Thyroid gland (tissue), 4 donors: ENCODE measurements at regions not wholly inside any gene's neighbourhood (a gene's known extent, or its start where the extent isn't known, plus 50 kb on each side); places are given as distances from the start of the nearest gene placed in this dataset.

ENCODE experiments used
- DNase-seq, 2 donors: peaks; one replicate each; pipeline ENCODE4 v3.0.0-alpha.2; 2019
- H3K27ac ChIP-seq, 3 donors: fragments of 200-600 bp; sonication (generic); 1 replicate in 2 of 3; 2 replicates in 1 of 3; pipeline ENCODE4 v1.5.1; 2016 to 2019; ENCODE audit warnings: mild to moderate bottlenecking in 1 of 3, moderate library complexity in 1 of 3
- H3K27me3 ChIP-seq: fragments of 200-600 bp; sonication (generic); one replicate; pipeline ENCODE4 v1.5.1; 2019
- H3K36me3 ChIP-seq, 2 donors: fragments of 200-600 bp; sonication (generic); one replicate each; pipeline ENCODE4 v1.5.1; 2016 to 2019
- H3K4me1 ChIP-seq, 2 donors: fragments of 200-600 bp; sonication (generic); one replicate each; pipeline ENCODE4 v1.5.1; 2017 to 2019
- H3K4me3 ChIP-seq, 3 donors: fragments of 200-600 bp; sonication (generic); replicated peaks in 1 of 3; 1 replicate in 2 of 3; 2 replicates in 1 of 3; pipeline ENCODE4 v1.5.1; 2016; ENCODE audit warnings: mild to moderate bottlenecking in 1 of 3
- H3K9me3 ChIP-seq: fragments of 200-600 bp; sonication (generic); one replicate; pipeline ENCODE4 v1.5.1; 2017
- POLR2A ChIP-seq, 2 donors: fragments of 450-650 bp; IDR thresholded peaks; one replicate each; pipeline ENCODE4 v1.6.1; 2017; ENCODE audit warnings: antibody characterized with exemption in 2 of 2, mild to moderate bottlenecking in 2 of 2, moderate library complexity in 1 of 2
- WGBS, 2 donors: methylation state at CpG; one replicate each; pipeline ENCODE4 v1.1.5; 2017; 5-methylcytosine and 5-hydroxymethylcytosine counted together
- intact Hi-C: fragments of 100-400 bp; cut with DNase I; formaldehyde crosslinking; loops from one replicate; pipeline ENCODE4 v1.15.1; 2023
- TF ChIP-seq, protein P1 (sequence below), 6 experiments: fragments of 200-600 bp in 3 of 6; fragments of 450-650 bp in 3 of 6; sonication (generic) in 3 of 6; IDR thresholded peaks; one replicate each; pipeline ENCODE4 v1.5.1; 2016 to 2019; ENCODE audit warnings: antibody characterized with exemption in 6 of 6, mild to moderate bottlenecking in 2 of 6, inconsistent platforms in 1 of 6, moderate library complexity in 1 of 6

DNA sequence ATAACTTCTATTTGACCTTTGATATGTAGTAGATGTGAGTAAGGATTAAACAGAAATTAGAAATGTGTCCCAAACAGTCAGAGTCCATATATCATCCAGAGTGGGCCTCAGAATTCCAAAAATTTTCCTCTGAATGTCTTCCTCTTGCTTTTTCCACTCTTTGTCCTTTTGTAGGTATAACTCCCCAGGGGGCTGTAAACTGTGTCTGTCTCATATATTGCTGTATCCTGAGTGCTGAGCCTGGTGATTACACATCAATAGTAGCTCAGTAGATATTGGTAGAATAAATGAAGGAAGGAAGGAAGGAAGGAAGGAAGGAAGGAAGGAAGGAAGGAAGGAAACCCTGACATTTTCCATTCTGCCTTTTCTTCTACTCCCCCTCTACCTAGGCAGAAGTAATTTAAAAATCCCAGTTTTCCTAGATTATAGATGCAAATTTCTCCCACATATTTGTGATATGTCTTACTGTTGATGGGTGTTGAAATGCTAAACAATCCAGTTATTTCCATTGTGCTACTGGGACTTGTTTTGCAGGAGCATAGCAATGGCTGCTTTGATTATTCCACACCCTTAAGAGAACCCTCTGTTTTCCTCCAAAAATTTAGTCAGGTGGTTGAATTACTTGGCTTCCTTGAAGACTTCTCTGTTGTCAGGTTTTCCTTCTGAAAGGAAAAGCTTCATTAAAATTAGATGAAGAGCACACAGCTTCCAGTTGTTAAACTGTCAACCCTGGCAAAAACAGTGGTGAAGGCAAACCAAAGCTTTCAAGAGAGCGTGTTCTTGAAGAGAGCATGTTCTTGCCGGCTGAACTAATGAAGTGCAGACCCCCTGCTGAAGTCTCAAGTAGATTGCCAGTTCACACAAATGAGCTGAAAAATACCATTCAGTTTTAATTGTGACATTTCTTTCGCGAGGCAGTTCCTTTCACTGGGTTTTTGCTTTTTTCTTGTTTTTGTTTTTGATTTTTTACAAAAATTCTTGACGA, 147.8 kb downstream of the KCNE4 start:
- no peak for DNase-seq
- Histone ChIP-seq H3K27ac (no peak overlapping the region), H3K4me1 (no peaks in the 10 kb centered on the region), H3K36me3 (no peaks in the 10 kb centered on the region), H3K9me3 (no peaks in the 10 kb centered on the region), H3K4me3 (no peak overlapping the region), H3K27me3 (no peaks in the 10 kb centered on the region)
- 48 to 66% methylated on average over 5 of the region's 5 CpGs for WGBS, 2 donors
- no peak for TF ChIP-seq POLR2A (IDR thresholded peaks at IDR 0.05)
- TF ChIP-seq, protein P1, sequence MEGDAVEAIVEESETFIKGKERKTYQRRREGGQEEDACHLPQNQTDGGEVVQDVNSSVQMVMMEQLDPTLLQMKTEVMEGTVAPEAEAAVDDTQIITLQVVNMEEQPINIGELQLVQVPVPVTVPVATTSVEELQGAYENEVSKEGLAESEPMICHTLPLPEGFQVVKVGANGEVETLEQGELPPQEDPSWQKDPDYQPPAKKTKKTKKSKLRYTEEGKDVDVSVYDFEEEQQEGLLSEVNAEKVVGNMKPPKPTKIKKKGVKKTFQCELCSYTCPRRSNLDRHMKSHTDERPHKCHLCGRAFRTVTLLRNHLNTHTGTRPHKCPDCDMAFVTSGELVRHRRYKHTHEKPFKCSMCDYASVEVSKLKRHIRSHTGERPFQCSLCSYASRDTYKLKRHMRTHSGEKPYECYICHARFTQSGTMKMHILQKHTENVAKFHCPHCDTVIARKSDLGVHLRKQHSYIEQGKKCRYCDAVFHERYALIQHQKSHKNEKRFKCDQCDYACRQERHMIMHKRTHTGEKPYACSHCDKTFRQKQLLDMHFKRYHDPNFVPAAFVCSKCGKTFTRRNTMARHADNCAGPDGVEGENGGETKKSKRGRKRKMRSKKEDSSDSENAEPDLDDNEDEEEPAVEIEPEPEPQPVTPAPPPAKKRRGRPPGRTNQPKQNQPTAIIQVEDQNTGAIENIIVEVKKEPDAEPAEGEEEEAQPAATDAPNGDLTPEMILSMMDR (IDR thresholded peaks at IDR 0.05) = no peak
- intact Hi-C loops = no loop called here

DNA sequence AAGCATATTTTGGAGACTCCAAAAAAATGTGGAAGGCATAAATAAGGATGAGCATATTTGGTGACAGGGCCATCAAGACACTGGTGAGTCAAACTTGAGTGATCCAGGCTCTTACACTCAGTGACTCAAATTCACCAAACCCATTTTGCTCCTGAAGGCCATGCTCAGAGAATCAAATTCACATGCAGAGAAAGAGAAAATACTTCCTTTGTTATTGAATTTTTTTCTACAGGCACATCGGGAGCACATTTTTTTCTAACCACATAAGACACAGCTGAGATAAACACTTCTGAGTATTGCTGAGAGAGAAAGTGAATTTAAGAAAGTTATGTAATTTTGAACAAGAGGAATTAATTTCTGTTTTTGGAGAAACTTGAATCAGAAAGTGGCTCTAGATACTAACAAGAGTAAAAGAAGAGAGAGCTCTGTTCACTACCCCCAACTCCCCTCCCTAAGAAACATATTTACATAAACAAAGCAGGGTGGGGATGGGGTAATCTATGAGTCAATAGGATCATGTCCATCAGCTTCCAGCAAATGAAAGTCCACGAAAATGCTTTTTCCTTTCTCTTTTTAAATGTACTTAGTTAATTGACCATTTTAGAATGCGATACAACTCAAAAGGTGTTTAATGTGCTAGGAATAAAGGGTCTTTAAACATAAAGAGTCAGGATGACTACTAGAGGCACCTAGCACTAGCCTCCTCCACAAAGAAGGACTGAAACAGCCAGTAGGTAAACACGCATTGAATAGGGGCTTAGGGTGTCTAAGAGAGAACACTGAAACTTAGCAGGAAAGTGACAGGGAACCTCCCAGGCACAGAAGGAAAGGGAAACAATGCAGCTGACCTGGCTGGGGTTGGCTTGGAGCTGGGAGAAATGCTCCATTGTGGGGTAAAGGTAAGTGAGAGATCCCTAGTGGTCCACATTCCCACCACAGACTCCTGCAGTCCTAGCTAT, 152.3 kb downstream of the KCNE4 start:
- TF ChIP-seq, protein P1 (IDR thresholded peaks at IDR 0.05) = no peak
- TF ChIP-seq POLR2A (IDR thresholded peaks at IDR 0.05) = no peak
- no peak overlapping the region for H3K27ac ChIP-seq
- no peaks in the 10 kb centered on the region for H3K9me3 ChIP-seq
- H3K4me1 ChIP-seq = no peaks in the 10 kb centered on the region
- 83 to 87% methylated on average over 4 of the region's 4 CpGs for WGBS, 2 donors
- H3K36me3 ChIP-seq = no peaks in the 10 kb centered on the region
- no peak for DNase-seq
- intact Hi-C loops = no loop called here
- no peak overlapping the region for H3K4me3 ChIP-seq
- no peaks in the 10 kb centered on the region for H3K27me3 ChIP-seq

DNA sequence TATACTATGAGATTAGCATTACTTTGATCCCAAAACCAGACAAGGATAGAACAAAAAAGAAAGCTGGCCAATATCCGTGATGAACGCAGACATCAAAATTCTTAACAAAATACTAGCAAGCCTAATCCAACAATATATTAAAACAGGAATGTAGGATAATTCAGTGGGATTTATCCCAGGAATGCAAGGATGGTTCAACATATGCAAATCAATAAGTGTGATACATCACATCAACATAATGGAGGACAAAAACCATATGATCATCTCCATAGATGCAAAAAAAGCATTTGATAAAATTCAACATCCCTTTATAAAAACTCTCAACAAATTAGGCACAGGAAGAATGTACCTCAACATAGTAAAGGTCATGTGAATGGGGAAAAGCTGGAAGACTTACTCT, 158.5 kb downstream of the KCNE4 start:
- WGBS, 2 donors = 96 to 99% methylated on average over 2 of the region's 2 CpGs
- no peak for DNase-seq
- TF ChIP-seq POLR2A (IDR thresholded peaks at IDR 0.05) = no peak
- TF ChIP-seq, protein P1 (IDR thresholded peaks at IDR 0.05) = no peak

DNA sequence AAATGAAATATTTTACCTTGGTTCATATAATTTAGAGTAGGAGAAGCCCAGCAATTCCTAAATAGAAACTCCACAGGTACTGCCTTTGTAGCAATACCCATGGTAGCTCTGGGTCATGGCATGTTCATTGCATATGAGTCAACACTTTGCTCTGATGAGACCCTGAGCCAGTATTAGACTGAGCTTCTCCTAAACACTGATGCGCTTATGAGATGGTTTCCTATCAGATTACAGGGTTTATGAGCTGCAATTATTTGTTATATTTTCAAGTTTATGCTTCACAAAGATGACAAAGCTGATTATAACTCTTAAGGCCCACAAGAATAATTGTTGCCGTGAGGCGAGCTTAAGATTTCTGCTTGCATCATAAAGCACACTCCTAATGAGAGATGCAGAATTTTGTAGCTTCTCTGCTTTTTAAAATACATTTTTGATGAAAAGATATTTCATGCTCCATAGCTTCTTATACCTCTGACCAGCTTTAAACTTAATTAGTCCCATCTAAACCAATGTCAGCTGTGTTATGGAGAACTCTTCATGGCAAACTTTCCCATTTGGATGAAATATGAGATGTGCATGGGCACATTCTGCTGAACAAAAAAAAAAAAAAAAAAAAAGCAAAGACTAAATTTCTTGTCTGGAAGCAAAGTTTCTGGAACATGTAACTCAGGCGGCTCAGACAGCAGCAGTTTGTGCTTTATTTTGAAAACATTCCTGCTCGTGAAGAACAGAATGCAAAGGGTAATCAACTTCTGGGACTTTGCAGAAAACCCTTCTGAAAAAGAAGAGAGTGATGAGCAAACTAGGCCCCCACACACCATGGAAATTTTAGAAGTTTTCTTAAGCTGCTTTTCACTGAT, 162.6 kb downstream of the KCNE4 start:
- H3K27ac ChIP-seq = no peak overlapping the region
- DNase-seq = no peak
- intact Hi-C loops = no loop called here
- no peaks in the 10 kb centered on the region for H3K9me3 ChIP-seq
- no peak overlapping the region for H3K4me3 ChIP-seq
- H3K36me3 ChIP-seq = no peaks in the 10 kb centered on the region
- H3K27me3 ChIP-seq = no peaks in the 10 kb centered on the region
- WGBS, 2 donors = 78 to 80% methylated on average over 5 of the region's 5 CpGs
- no peak for TF ChIP-seq POLR2A (IDR thresholded peaks at IDR 0.05)
- TF ChIP-seq, protein P1 (IDR thresholded peaks at IDR 0.05) = no peak
- no peaks in the 10 kb centered on the region for H3K4me1 ChIP-seq

More for the DNA sequence above, 158.5 kb downstream of the KCNE4 start:
- Histone ChIP-seq H3K4me1 (no peaks in the 10 kb centered on the region), H3K4me3 (no peak overlapping the region), H3K27ac (no peak overlapping the region), H3K27me3 (no peaks in the 10 kb centered on the region), H3K36me3 (no peaks in the 10 kb centered on the region), H3K9me3 (no peaks in the 10 kb centered on the region)
- intact Hi-C loops = no loop called here
